ENCODE measurements at regions not wholly inside any gene's neighbourhood (a gene's known extent, or its start where the extent isn't known, plus 50 kb on each side); places are given as distances from the start of the nearest gene placed in this dataset.

- TF ChIP-seq CTCF (IDR thresholded peaks at IDR 0.05; ENCODE audit: control extremely low read depth, extremely low read depth) = no peak
Observed at GRCh38 chr4:114192854-114193253, 213.4 kb upstream of the ARSJ start.

GRCh38 chr4:114193624-114194399 is 214.4 kb upstream of the ARSJ start:
- no peak for TF ChIP-seq CTCF (IDR thresholded peaks at IDR 0.05; ENCODE audit: control extremely low read depth, extremely low read depth)
- Histone ChIP-seq H3K4me1 (ENCODE audit: control insufficient read depth in 5 of 5, insufficient read depth in 5 of 5, low read length in 5 of 5) (peaks cover 0 to 21% (median 0%) of the 10 kb centered on the region in 5 donors), H3K36me3 (ENCODE audit: control insufficient read depth in 4 of 4, insufficient read depth in 4 of 4, low read length in 4 of 4) (no peaks in the 10 kb centered on the region), H3K9ac (ENCODE audit: insufficient read depth in 1 of 2, low read length in 2 of 2) (peak overlapping the region in 1 of 2 donors; percentile 13), H3K27ac (ENCODE audit: low read depth in 1 of 2, low read length in 1 of 2) (no peak overlapping the region), H3K4me3 (no peak overlapping the region), H3K27me3 (ENCODE audit: control insufficient read depth in 3 of 3, insufficient read depth in 3 of 3, low read length in 2 of 3) (no peaks in the 10 kb centered on the region), H3K9me3 (ENCODE audit: control insufficient read depth in 4 of 4, insufficient read depth in 3 of 4, low read length in 3 of 4) (no peaks in the 10 kb centered on the region)
- ATAC-seq (ENCODE audit: insufficient read depth, low FRiP score) (no peak), DNase-seq (peak; percentile 32 to 89 (median 85))
- WGBS, 2 donors = 62 to 69% methylated on average over 5 of the region's 5 CpGs

More at GRCh38 chr4:114192854-114193253, 213.4 kb upstream of the ARSJ start:
- H3K9me3 ChIP-seq (ENCODE audit: control insufficient read depth in 4 of 4, insufficient read depth in 3 of 4, low read length in 3 of 4) = no peaks in the 10 kb centered on the region
- WGBS, 2 donors = 74 to 80% methylated on average over 2 of the region's 2 CpGs
- no peak for DNase-seq
- no peak overlapping the region for H3K9ac ChIP-seq (ENCODE audit: insufficient read depth in 1 of 2, low read length in 2 of 2)
- ATAC-seq (ENCODE audit: insufficient read depth, low FRiP score) = no peak
- H3K4me3 ChIP-seq = no peak overlapping the region
- no peaks in the 10 kb centered on the region for H3K27me3 ChIP-seq (ENCODE audit: control insufficient read depth in 3 of 3, insufficient read depth in 3 of 3, low read length in 2 of 3)
- H3K4me1 ChIP-seq (ENCODE audit: control insufficient read depth in 5 of 5, insufficient read depth in 5 of 5, low read length in 5 of 5) = peaks cover 0 to 21% (median 0%) of the 10 kb centered on the region in 5 donors
- H3K36me3 ChIP-seq (ENCODE audit: control insufficient read depth in 4 of 4, insufficient read depth in 4 of 4, low read length in 4 of 4) = no peaks in the 10 kb centered on the region
- no peak overlapping the region for H3K27ac ChIP-seq (ENCODE audit: low read depth in 1 of 2, low read length in 1 of 2)

- no peaks in the 10 kb centered on the region for H3K36me3 ChIP-seq (ENCODE audit: control insufficient read depth in 4 of 4, insufficient read depth in 4 of 4, low read length in 4 of 4)
- no peak overlapping the region for H3K4me3 ChIP-seq
- 88 to 94% methylated on average over 2 of the region's 2 CpGs for WGBS, 2 donors
- no peak overlapping the region for H3K27ac ChIP-seq (ENCODE audit: low read depth in 1 of 2, low read length in 1 of 2)
- DNase-seq (no peak), ATAC-seq (ENCODE audit: insufficient read depth, low FRiP score) (no peak)
- TF ChIP-seq CTCF (IDR thresholded peaks at IDR 0.05; ENCODE audit: control extremely low read depth, extremely low read depth) = no peak
- no peaks in the 10 kb centered on the region for H3K27me3 ChIP-seq (ENCODE audit: control insufficient read depth in 3 of 3, insufficient read depth in 3 of 3, low read length in 2 of 3)
- no peak overlapping the region for H3K9ac ChIP-seq (ENCODE audit: insufficient read depth in 1 of 2, low read length in 2 of 2)
- H3K9me3 ChIP-seq (ENCODE audit: control insufficient read depth in 4 of 4, insufficient read depth in 3 of 4, low read length in 3 of 4) = no peaks in the 10 kb centered on the region
- H3K4me1 ChIP-seq (ENCODE audit: control insufficient read depth in 5 of 5, insufficient read depth in 5 of 5, low read length in 5 of 5) = peaks cover 0 to 21% (median 0%) of the 10 kb centered on the region in 5 donors
Observed at GRCh38 chr4:114196606-114197005, 217.2 kb upstream of the ARSJ start.

Measured in lung (tissue), 11 donors.